Mucosa of rectum (tissue), 2 donors: ENCODE measurements at regions not wholly inside any gene's neighbourhood (a gene's known extent, or its start where the extent isn't known, plus 50 kb on each side); places are given as distances from the start of the nearest gene placed in this dataset.

Experiments used
- H3K27ac ChIP-seq, 2 donors: one replicate each; pipeline ENCODE4 v1.7.0; 2013; ENCODE audit warnings: inconsistent platforms in 2 of 2, low read depth in 2 of 2, low read length in 2 of 2
- H3K27me3 ChIP-seq, 2 donors: one replicate each; pipeline ENCODE4 v1.7.0; 2013; ENCODE audit warnings: low read length in 2 of 2; ENCODE audit not compliant: control insufficient read depth in 2 of 2, insufficient read depth in 2 of 2
- H3K36me3 ChIP-seq, 2 donors: one replicate each; pipeline ENCODE4 v1.7.0; 2013; ENCODE audit warnings: low read length in 2 of 2; ENCODE audit not compliant: control insufficient read depth in 2 of 2, insufficient read depth in 2 of 2
- H3K4me1 ChIP-seq, 2 donors: one replicate each; pipeline ENCODE4 v1.7.0; 2013; ENCODE audit warnings: low read length in 2 of 2, mild to moderate bottlenecking in 1 of 2; ENCODE audit not compliant: control insufficient read depth in 2 of 2, insufficient read depth in 2 of 2
- H3K4me3 ChIP-seq, 2 donors: one replicate each; pipeline ENCODE4 v1.7.0; 2013; ENCODE audit warnings: low read length in 2 of 2
- H3K9ac ChIP-seq, 2 donors: one replicate each; pipeline ENCODE4 v1.7.0; 2013; ENCODE audit warnings: low read length in 2 of 2, low read depth in 1 of 2, mild to moderate bottlenecking in 1 of 2
- H3K9me3 ChIP-seq, 2 donors: one replicate each; pipeline ENCODE4 v1.7.0; 2013; ENCODE audit warnings: low read length in 2 of 2; ENCODE audit not compliant: control insufficient read depth in 2 of 2
- donor health status: healthy.
- donor health status: Normal muscosa, but diverticular disease.

DNA sequence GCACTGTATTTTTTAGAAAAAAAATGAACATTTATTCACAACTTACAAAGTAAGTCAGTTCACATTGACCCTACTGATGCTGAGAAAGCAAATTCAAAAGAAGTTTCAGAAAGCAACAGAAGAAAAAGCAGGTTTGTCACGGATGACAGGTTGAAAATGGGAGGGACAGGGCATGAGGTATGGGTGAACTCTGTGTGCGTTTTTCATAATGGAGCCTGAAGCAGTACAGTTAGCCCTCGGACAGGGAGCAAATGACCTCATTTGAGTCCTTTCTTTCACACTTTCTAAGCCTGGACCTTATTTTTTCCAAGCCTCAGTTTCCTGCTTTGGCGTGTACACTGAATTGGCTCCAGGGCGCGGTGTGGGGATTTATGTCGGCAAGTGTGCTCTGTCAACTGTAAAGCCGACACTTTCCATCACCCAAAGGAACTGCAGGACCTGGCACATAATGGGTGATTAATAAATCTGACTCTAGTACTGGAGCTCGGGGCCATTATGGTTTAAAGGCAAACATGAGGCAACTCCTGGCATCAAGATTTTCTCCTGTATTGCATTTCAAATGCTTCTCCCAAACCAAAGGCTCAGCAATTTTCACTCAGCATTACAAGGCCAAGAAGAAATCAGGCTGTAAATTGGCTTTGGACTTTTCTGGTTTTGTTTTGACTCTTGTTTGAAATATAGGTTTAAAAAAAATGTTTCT, 345.5 kb upstream of the DUSP10 start:
- no peaks in the 10 kb centered on the region for H3K4me1 ChIP-seq
- H3K27me3 ChIP-seq, result no peaks in the 10 kb centered on the region
- no peaks in the 10 kb centered on the region for H3K9me3 ChIP-seq
- H3K9ac ChIP-seq, result no peak overlapping the region
- no peak overlapping the region for H3K27ac ChIP-seq
- H3K36me3 ChIP-seq, result no peaks in the 10 kb centered on the region
- H3K4me3 ChIP-seq, result no peak overlapping the region

DNA sequence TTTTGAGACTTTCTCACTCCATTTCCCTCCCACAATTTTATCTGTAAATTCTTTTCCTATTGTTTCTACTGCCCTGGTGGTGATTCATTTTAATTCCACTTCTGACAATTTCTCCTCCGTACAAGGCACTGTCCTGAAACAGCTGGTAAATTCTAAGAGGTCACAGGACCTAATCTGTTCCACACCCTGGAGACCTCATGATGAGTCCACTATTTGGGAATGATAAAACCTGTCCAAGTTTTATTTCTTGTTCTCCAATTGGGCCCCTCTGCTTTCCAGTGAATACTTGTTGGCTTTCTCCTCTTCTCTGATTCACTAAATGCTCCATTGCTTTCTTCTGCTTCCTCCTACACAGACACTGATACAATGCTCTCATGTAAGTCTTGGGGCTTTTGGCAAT, 343.1 kb upstream of the DUSP10 start:
- H3K4me3 ChIP-seq, result no peak overlapping the region
- H3K27me3 ChIP-seq, result no peaks in the 10 kb centered on the region
- no peaks in the 10 kb centered on the region for H3K36me3 ChIP-seq
- H3K27ac ChIP-seq, result no peak overlapping the region
- no peak overlapping the region for H3K9ac ChIP-seq
- no peaks in the 10 kb centered on the region for H3K9me3 ChIP-seq
- H3K4me1 ChIP-seq, result no peaks in the 10 kb centered on the region

DNA sequence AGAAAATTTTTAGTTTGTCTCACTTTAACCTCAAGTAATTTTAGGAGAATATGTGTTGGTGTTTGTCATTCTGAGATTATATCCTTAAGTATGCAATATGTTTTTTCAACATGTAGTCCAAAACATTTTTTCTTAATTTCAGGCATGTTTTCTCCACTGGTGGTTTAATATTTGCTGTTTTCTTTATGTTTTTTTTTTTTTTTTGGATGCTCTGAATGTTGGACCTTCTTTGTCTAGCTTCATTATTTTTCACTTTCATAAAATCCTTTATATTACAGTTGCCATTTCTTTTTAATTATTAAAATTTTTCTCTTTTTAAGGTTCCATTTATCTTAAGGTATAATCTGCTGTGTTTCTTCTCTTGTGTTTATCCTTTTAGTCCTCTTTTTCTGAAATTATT, 342.2 kb upstream of the DUSP10 start:
- H3K9me3 ChIP-seq, result no peaks in the 10 kb centered on the region
- H3K9ac ChIP-seq, result no peak overlapping the region
- H3K4me1 ChIP-seq, result no peaks in the 10 kb centered on the region
- H3K4me3 ChIP-seq, result no peak overlapping the region
- no peaks in the 10 kb centered on the region for H3K27me3 ChIP-seq
- H3K27ac ChIP-seq, result no peak overlapping the region
- no peaks in the 10 kb centered on the region for H3K36me3 ChIP-seq

DNA sequence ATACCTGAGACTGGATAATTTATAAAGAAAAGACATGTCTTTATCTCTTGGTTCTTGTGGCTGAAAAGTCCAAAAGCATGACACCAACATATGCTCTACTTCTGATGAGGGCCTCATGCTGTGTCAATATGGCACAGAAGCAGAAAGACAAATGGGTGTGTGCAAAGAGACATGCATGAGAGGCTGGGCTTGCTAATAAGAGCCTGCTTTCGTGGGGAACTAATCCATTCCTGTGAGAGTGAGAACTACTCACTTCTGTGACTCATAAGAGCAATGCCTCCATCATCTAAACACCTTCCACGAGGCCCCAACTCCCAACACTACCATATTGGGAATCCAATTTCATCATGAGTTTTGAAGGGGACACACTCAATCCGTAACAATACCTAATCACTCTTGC, 340.0 kb upstream of the DUSP10 start:
- no peak overlapping the region for H3K4me3 ChIP-seq
- H3K9ac ChIP-seq, result no peak overlapping the region
- no peaks in the 10 kb centered on the region for H3K36me3 ChIP-seq
- no peaks in the 10 kb centered on the region for H3K9me3 ChIP-seq
- no peaks in the 10 kb centered on the region for H3K27me3 ChIP-seq
- H3K27ac ChIP-seq, result no peak overlapping the region
- H3K4me1 ChIP-seq, result no peaks in the 10 kb centered on the region

DNA sequence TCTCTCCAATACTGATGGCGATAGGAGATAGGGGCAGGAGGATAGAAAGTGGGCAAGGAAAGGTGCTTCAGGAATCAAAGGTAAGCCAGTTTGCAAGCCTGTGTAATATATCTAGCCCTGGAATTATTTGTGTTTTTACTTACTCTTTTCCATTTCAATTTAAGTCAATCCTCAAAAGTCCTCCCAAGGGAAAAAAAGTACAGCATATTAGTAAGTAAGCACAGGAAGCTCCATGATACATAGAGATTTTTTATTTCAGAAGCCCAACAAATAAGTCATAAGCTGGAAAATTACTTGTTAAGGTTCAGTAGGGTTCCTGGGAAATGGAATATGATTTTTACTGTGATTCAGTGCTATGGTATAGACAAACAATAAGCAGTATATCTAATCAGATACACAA, 337.7 kb upstream of the DUSP10 start:
- Histone ChIP-seq H3K4me1 (no peaks in the 10 kb centered on the region), H3K9me3 (no peaks in the 10 kb centered on the region), H3K27ac (no peak overlapping the region), H3K36me3 (no peaks in the 10 kb centered on the region), H3K9ac (no peak overlapping the region), H3K27me3 (no peaks in the 10 kb centered on the region), H3K4me3 (no peak overlapping the region)

DNA sequence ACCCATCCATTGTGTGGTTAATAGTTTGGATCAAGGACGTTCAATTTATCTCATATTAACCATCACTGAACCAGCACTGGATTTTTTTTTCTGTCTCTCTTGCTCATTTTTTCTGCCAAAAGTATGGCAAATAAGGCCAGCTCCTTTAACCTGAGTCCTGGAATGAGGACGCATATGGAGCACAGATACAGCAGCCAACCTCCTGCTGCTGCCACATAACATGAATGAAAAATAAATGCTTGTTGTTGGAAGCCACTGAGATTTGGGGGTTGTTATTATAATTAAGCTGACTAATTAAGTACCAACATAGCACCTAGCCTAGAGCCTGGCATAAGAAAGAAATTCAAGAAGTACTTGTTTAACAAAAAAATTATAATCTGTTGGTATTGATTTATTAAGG, 335.3 kb upstream of the DUSP10 start:
- H3K4me3 ChIP-seq, result no peak overlapping the region
- H3K27me3 ChIP-seq, result no peaks in the 10 kb centered on the region
- H3K36me3 ChIP-seq, result no peaks in the 10 kb centered on the region
- no peak overlapping the region for H3K9ac ChIP-seq
- H3K9me3 ChIP-seq, result no peaks in the 10 kb centered on the region
- H3K4me1 ChIP-seq, result no peaks in the 10 kb centered on the region
- no peak overlapping the region for H3K27ac ChIP-seq

DNA sequence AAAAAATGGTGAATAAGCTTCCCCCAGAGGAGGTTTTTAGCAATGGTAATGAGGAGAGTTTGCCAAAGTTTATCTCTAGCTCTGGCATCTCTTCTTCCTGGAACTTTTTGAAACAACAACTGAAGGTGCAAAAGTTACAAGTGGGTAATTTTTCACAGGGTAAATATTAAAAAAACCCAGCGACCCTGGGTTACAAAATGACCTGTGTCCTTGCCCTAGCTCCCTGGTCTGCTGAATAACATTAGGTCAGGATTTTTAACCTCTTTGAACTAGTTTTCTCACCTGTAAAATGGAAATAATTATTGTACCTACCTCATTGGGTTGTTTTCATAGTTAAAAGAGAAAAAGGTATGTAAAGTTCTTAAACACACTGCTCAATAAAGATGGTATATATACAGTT, 332.4 kb upstream of the DUSP10 start:
- H3K4me3 ChIP-seq, result no peak overlapping the region
- no peaks in the 10 kb centered on the region for H3K27me3 ChIP-seq
- no peaks in the 10 kb centered on the region for H3K4me1 ChIP-seq
- H3K36me3 ChIP-seq, result no peaks in the 10 kb centered on the region
- H3K9me3 ChIP-seq, result no peaks in the 10 kb centered on the region
- H3K9ac ChIP-seq, result no peak overlapping the region
- H3K27ac ChIP-seq, result no peak overlapping the region

DNA sequence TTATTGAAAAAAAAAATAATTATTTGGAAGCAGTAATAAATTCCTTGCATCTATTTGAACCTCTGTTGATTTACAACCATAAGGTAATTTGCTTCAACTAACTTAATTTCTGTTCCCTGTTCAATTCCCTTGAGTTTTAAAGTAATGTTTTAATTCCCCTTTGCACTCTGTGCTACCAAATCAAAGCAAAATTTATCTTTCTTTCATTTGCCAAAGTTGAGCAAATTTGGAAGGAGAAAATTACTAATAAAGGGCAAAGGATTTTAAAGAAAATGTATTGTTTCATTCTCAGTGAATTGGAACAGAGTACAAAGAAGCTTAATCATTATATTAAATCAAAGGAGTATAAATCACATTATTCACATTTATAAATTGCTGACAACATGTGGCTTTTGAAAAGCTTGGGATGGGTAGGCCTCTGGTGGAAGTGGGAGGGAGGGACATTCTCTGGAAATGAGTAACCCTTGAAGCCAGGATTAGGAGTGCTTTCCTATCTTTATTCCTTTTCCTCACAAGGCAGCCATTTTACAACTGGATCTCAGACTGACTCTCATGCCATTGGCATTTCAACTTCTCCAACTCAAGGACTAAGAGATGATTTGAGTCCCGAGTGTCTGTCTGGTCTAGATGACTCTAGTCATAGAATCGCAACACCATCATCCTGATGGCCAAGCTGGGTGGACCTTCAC, 331.6 kb upstream of the DUSP10 start:
- no peaks in the 10 kb centered on the region for H3K4me1 ChIP-seq
- no peaks in the 10 kb centered on the region for H3K36me3 ChIP-seq
- no peaks in the 10 kb centered on the region for H3K9me3 ChIP-seq
- H3K27ac ChIP-seq, result no peak overlapping the region
- no peak overlapping the region for H3K9ac ChIP-seq
- H3K27me3 ChIP-seq, result no peaks in the 10 kb centered on the region
- H3K4me3 ChIP-seq, result no peak overlapping the region

DNA sequence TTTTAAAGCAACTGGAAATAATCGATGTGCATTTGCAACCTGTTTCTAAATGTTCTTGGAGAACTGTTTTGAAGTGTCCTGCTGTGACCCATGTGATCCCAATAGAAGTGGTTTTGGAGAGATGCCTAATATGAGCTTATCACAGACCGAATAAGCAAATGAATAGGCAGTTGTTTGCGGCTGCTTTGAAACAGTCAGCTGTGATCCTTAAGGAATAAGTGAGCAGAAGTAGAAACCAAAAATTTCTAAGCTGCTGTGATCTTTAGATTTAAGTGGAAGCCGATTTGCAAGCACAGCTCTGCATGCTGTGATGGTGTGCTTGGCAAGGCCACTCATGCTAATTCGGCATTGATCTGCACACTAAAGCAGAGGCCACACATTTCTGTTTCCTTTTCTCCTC, 329.5 kb upstream of the DUSP10 start:
- Histone ChIP-seq H3K4me1 (no peaks in the 10 kb centered on the region), H3K9ac (no peak overlapping the region), H3K27me3 (no peaks in the 10 kb centered on the region), H3K36me3 (no peaks in the 10 kb centered on the region), H3K9me3 (no peaks in the 10 kb centered on the region), H3K27ac (no peak overlapping the region), H3K4me3 (no peak overlapping the region)

DNA sequence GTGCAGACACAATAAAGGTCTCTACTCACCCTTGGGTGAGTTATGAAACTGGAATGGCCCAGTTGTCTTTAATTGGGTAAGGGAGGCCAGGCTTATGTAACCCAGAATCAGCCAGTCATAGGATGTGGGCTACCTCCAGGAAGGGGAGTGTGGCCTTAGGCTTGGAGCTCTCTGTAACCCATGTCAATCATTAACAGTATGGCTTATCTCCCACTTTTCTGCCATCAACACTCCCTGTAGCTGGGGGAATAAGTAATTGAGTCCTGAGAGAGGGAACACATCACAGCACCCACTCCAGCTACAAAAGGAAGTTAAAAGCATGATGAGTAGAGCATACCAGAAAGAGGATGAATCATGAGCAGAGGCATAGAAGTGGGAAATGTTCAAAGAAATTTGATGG, 327.0 kb upstream of the DUSP10 start:
- H3K36me3 ChIP-seq, result no peaks in the 10 kb centered on the region
- H3K9me3 ChIP-seq, result no peaks in the 10 kb centered on the region
- no peaks in the 10 kb centered on the region for H3K4me1 ChIP-seq
- no peak overlapping the region for H3K9ac ChIP-seq
- no peaks in the 10 kb centered on the region for H3K27me3 ChIP-seq
- no peak overlapping the region for H3K27ac ChIP-seq
- H3K4me3 ChIP-seq, result no peak overlapping the region
